Neural cell (in vitro differentiated cells): ENCODE measurements at regions not wholly inside any gene's neighbourhood (a gene's known extent, or its start where the extent isn't known, plus 50 kb on each side); places are given as distances from the start of the nearest gene placed in this dataset.

Experiments used
- H2AFZ ChIP-seq: fragments of 200-600, 300-800 bp; sonication (generic), shearing (Covaris generic); 2 replicates; pipeline ENCODE4 v1.6.0; 2014; ENCODE audit warnings: low read depth, mild to moderate bottlenecking, antibody characterized with exemption, low read length, moderate library complexity
- H3F3A ChIP-seq: fragments of 200-600 bp; shearing (Covaris generic); 2 replicates; pipeline ENCODE4 v1.6.1; 2016; ENCODE audit warnings: mild to moderate bottlenecking, moderate library complexity, mixed read lengths, antibody characterized with exemption, low read length; ENCODE audit not compliant: insufficient read depth, poor library complexity, severe bottlenecking
- H3K27ac ChIP-seq: fragments of 200-600, 300-800 bp; sonication (generic), shearing (Covaris generic); 2 replicates; pipeline ENCODE4 v1.5.1; 2014; ENCODE audit warnings: mild to moderate bottlenecking, low read length, moderate library complexity
- H3K27me3 ChIP-seq: fragments of 300-800, 200-600 bp; sonication (generic), shearing (Covaris generic); 2 replicates; pipeline ENCODE4 v1.6.0; 2014; ENCODE audit warnings: mild to moderate bottlenecking, low read depth, low read length, moderate library complexity; ENCODE audit not compliant: insufficient read depth
- H3K36me3 ChIP-seq: fragments of 300-800, 200-600 bp; sonication (generic), shearing (Covaris generic); 2 replicates; pipeline ENCODE4 v1.5.1; 2014; ENCODE audit warnings: mild to moderate bottlenecking, antibody characterized with exemption, low read length, moderate library complexity; ENCODE audit not compliant: insufficient read depth
- H3K4me2 ChIP-seq: fragments of 300-800, 200-600 bp; sonication (generic), shearing (Covaris generic); 2 replicates; pipeline ENCODE4 v1.6.0; 2014; ENCODE audit warnings: mild to moderate bottlenecking, low read length
- H3K4me3 ChIP-seq: fragments of 300-800, 200-600 bp; sonication (generic), shearing (Covaris generic); 2 replicates; pipeline ENCODE4 v1.5.1; 2014; ENCODE audit warnings: mild to moderate bottlenecking, low read length, moderate library complexity
- H3K79me2 ChIP-seq: fragments of 200-600 bp; shearing (Covaris generic); replicated peaks from 2 replicates; pipeline ENCODE4 v1.6.0; 2014; ENCODE audit warnings: mild to moderate bottlenecking, low read length, moderate library complexity; ENCODE audit not compliant: insufficient read depth
- H3K9ac ChIP-seq: fragments of 300-800, 200-600 bp; sonication (generic), shearing (Covaris generic); 2 replicates; pipeline ENCODE4 v1.6.1; 2016; ENCODE audit warnings: mild to moderate bottlenecking, low read length, mixed read lengths
- H3K9me2 ChIP-seq: fragments of 200-600 bp; shearing (Covaris generic); 2 replicates; pipeline ENCODE4 v1.6.1; 2016; ENCODE audit warnings: mild to moderate bottlenecking, low read length, mixed read lengths; ENCODE audit not compliant: insufficient read depth
- H3K9me3 ChIP-seq: fragments of 200-600, 300-800 bp; sonication (generic), shearing (Covaris generic); 2 replicates; pipeline ENCODE4 v1.6.1; 2016; ENCODE audit warnings: mild to moderate bottlenecking, mixed run types, low read length, moderate library complexity, mixed read lengths
- H4K20me1 ChIP-seq: fragments of 200-600 bp; shearing (Covaris generic); 2 replicates; pipeline ENCODE4 v1.6.1; 2016; ENCODE audit warnings: mild to moderate bottlenecking, mixed run types; ENCODE audit not compliant: insufficient read depth
- CTCF ChIP-seq: fragments of 450-650 bp; IDR thresholded peaks from 2 replicates; pipeline ENCODE4 v1.5.1; 2014; ENCODE audit warnings: antibody characterized with exemption, mild to moderate bottlenecking, moderate library complexity; ENCODE audit not compliant: poor library complexity, severe bottlenecking
- EP300 ChIP-seq: fragments of 450-650 bp; conservative IDR thresholded peaks from 2 replicates; pipeline ENCODE4 v1.6.1; 2014; ENCODE audit warnings: antibody characterized with exemption, mild to moderate bottlenecking, moderate library complexity; ENCODE audit not compliant: poor library complexity, severe bottlenecking
- EZH2 ChIP-seq: fragments of 200-600, 300-800 bp; shearing (Covaris generic), sonication (generic); IDR thresholded peaks from 2 replicates; pipeline ENCODE4 v1.6.1; 2014; ENCODE audit warnings: antibody characterized with exemption, low read length, borderline replicate concordance, mild to moderate bottlenecking; ENCODE audit not compliant: insufficient read depth, poor library complexity, severe bottlenecking
- MXI1 ChIP-seq: fragments of 450-650 bp; conservative IDR thresholded peaks from 2 replicates; pipeline ENCODE4 v1.6.1; 2014; ENCODE audit warnings: antibody characterized with exemption, mild to moderate bottlenecking; ENCODE audit not compliant: poor library complexity, severe bottlenecking
- POLR2AphosphoS5 ChIP-seq: IDR thresholded peaks from 2 replicates; pipeline ENCODE4 v1.6.1; 2012
- RAD21 ChIP-seq: fragments of 450-650 bp; conservative IDR thresholded peaks from 2 replicates; pipeline ENCODE4 v1.6.1; 2014; ENCODE audit warnings: antibody characterized with exemption, mild to moderate bottlenecking, moderate library complexity
- SMC3 ChIP-seq: fragments of 450-650 bp; conservative IDR thresholded peaks from 2 replicates; pipeline ENCODE4 v1.6.1; 2014; ENCODE audit warnings: antibody characterized with exemption, mild to moderate bottlenecking, moderate library complexity; ENCODE audit not compliant: poor library complexity
- TAF1 ChIP-seq: IDR thresholded peaks from 2 replicates; pipeline ENCODE4 v1.6.1; 2012; ENCODE audit warnings: low read depth
- TF ChIP-seq, protein P1 (sequence below): IDR thresholded peaks from 2 replicates; pipeline ENCODE4 v1.6.1; 2012; ENCODE audit warnings: borderline replicate concordance

DNA sequence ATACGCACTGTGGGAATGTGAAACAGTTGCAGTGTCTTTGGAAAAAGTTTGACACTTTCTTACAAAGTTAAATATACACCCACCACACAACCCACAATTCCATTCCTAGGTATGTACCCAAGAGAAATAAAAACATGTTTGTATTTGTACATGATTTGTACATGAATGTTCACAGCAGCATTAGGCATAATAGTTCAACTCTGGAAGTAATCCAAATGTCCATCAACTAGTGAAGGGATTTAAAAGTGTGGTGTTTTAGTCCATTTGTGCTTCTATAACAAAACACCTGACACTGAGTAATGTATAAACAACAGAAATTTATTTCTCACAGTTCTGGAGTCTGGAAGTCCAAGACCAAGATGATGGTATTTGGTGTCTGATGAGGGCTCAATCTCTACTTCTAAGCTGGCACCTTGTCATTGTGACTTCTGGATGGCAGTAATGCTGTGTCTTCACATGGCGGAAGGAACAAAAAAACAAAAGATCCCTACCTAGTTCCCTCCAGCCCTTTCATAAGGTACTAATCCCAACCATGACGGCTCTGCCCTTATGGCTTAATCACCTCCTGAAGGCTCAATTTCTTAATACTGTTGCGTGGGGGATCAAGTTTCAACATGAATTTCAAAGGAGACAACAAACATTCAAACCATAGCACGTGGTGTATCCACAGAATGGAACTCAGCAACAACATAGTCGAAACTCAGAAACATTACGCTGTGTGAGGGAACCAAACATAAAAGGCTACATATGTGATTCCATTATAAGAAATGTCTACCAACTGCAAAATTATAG, 120.5 kb downstream of the AQP9 start:
- no peaks in the 10 kb centered on the region for H3F3A ChIP-seq
- TF ChIP-seq, protein P1, sequence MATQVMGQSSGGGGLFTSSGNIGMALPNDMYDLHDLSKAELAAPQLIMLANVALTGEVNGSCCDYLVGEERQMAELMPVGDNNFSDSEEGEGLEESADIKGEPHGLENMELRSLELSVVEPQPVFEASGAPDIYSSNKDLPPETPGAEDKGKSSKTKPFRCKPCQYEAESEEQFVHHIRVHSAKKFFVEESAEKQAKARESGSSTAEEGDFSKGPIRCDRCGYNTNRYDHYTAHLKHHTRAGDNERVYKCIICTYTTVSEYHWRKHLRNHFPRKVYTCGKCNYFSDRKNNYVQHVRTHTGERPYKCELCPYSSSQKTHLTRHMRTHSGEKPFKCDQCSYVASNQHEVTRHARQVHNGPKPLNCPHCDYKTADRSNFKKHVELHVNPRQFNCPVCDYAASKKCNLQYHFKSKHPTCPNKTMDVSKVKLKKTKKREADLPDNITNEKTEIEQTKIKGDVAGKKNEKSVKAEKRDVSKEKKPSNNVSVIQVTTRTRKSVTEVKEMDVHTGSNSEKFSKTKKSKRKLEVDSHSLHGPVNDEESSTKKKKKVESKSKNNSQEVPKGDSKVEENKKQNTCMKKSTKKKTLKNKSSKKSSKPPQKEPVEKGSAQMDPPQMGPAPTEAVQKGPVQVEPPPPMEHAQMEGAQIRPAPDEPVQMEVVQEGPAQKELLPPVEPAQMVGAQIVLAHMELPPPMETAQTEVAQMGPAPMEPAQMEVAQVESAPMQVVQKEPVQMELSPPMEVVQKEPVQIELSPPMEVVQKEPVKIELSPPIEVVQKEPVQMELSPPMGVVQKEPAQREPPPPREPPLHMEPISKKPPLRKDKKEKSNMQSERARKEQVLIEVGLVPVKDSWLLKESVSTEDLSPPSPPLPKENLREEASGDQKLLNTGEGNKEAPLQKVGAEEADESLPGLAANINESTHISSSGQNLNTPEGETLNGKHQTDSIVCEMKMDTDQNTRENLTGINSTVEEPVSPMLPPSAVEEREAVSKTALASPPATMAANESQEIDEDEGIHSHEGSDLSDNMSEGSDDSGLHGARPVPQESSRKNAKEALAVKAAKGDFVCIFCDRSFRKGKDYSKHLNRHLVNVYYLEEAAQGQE = no peak
- TF ChIP-seq MXI1 (no peak), POLR2AphosphoS5 (no peak), EP300 (no peak), EZH2 (no peak), SMC3 (no peak)
- H3K4me2 ChIP-seq = no peak overlapping the region
- no peaks in the 10 kb centered on the region for H3K36me3 ChIP-seq
- no peak overlapping the region for H3K9ac ChIP-seq
- H4K20me1 ChIP-seq = no peaks in the 10 kb centered on the region
- no peak overlapping the region for H2AFZ ChIP-seq
- H3K9me2 ChIP-seq = no peaks in the 10 kb centered on the region
- no peaks in the 10 kb centered on the region for H3K27me3 ChIP-seq
- H3K79me2 ChIP-seq = no peaks in the 10 kb centered on the region
- H3K9me3 ChIP-seq = no peaks in the 10 kb centered on the region
- H3K27ac ChIP-seq = no peak overlapping the region
- no peak overlapping the region for H3K4me3 ChIP-seq

DNA sequence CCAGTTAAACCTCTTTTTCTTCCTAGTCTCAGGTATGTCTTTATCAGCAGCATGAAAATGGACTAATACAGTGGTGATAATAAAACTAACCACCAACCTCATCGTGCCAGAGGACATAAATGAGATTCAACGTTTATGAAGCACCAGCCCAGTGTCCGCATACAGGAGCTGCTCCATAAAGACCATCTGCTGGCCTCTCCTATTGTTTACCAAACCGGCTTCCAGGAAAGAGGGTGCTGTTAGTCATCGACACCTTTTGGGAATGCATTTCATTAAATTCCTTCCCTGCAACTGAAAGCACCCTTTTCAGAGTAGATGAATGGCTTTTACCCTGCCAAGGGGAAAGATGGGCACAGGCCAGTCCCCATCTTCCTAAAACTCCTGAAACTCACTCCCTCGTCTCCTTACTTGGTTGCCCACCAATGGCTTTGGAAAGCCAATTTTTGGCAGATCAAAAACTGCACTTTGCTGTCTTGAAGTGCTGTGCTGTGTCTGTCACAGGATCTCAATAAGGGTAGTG, 122.1 kb downstream of the AQP9 start:
- no peaks in the 10 kb centered on the region for H3K79me2 ChIP-seq

More for the DNA sequence above, 122.1 kb downstream of the AQP9 start:
- TF ChIP-seq POLR2AphosphoS5 (no peak), EZH2 (no peak), EP300 (no peak), SMC3 (no peak), MXI1 (no peak), CTCF (no peak), TAF1 (no peak), RAD21 (no peak)
- TF ChIP-seq, protein P1 = no peak
- H3K9me2 ChIP-seq = no peaks in the 10 kb centered on the region
- H3K27me3 ChIP-seq = no peaks in the 10 kb centered on the region
- no peak overlapping the region for H3K27ac ChIP-seq
- no peak overlapping the region for H3K9ac ChIP-seq
- no peaks in the 10 kb centered on the region for H3F3A ChIP-seq
- H3K36me3 ChIP-seq = no peaks in the 10 kb centered on the region
- no peak overlapping the region for H3K4me2 ChIP-seq
- no peaks in the 10 kb centered on the region for H3K9me3 ChIP-seq
- no peak overlapping the region for H2AFZ ChIP-seq
- no peaks in the 10 kb centered on the region for H4K20me1 ChIP-seq
- H3K4me3 ChIP-seq = no peak overlapping the region
